ENCODE measurements at regions not wholly inside any gene's neighbourhood (a gene's known extent, or its start where the extent isn't known, plus 50 kb on each side); places are given as distances from the start of the nearest gene placed in this dataset.

DNA sequence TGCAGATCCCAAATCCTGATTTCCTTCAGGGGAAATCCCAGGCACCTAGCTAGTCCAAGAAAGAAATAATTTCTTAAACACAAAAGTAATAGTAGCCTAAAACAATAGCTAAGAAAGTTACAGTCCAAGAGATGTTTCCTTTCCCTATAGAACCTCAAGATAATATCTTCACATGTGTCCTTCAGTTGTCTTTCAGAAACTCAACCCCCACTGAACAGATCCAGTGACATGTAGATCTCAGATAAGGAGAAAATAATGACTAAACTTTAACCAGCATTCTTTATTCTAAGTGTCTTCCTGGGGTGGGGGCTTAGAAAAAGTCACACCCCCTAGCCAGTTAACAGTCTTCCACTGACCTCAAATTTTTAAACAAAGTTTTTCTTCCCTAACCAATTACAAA lies 131.3 kb upstream of the ADRA1B start:
- H3K4me3 ChIP-seq (ENCODE audit: low read depth, low read length), result no peak overlapping the region
- no peaks in the 10 kb centered on the region for H3K9me3 ChIP-seq (ENCODE audit: control insufficient read depth, insufficient read depth, low read length)
- no peaks in the 10 kb centered on the region for H3K27me3 ChIP-seq (ENCODE audit: control insufficient read depth, insufficient read depth, low read length)
- no peaks in the 10 kb centered on the region for H3K36me3 ChIP-seq (ENCODE audit: control insufficient read depth, insufficient read depth, low read length)
- H3K4me1 ChIP-seq (ENCODE audit: control insufficient read depth, insufficient read depth, low read length), result no peaks in the 10 kb centered on the region
- H3K9ac ChIP-seq (ENCODE audit: low read depth, low read length), result no peak overlapping the region

DNA sequence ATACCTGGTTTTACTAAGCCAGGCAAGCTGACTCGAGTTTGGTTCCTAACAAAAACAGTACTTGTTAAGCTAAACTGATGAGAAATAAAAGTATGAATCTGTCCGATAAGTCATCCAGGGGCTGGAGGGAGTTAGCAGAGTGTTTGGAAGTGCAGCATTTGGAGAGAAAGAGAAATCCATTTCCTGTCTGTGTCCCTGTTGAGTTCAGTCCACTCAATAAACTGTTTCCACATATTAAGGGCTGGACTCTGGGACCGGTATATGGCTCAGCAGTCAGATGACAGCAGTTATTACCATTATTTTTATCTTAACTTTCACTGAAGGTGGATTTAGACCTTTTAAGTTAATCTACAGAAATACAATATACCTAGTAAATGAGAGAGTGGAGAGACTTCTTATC lies 130.6 kb upstream of the ADRA1B start:
- Histone ChIP-seq H3K4me3 (ENCODE audit: low read depth, low read length) (no peak overlapping the region), H3K27me3 (ENCODE audit: control insufficient read depth, insufficient read depth, low read length) (no peaks in the 10 kb centered on the region), H3K4me1 (ENCODE audit: control insufficient read depth, insufficient read depth, low read length) (no peaks in the 10 kb centered on the region)

DNA sequence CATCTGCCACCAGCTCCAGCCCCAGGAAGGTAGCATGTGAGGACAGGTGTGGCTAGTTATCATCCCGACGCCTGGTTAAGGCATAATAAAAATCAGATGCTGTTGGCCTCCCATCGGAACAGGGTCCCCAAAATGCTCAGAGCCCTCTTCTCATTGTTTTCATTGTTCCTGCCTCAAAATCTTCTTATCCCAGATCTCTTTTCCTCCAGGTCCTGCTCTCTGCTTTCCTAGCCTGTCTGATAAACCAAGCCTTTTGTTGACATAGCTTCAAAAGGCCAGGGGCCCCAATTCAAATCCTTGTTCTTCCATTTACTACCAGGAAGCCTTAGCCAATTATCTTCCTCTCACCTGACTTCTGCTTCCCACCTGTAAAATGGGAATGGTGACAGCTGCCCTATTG lies 130.1 kb upstream of the ADRA1B start:
- Histone ChIP-seq H3K4me3 (ENCODE audit: low read depth, low read length) (no peak overlapping the region), H3K4me1 (ENCODE audit: control insufficient read depth, insufficient read depth, low read length) (no peaks in the 10 kb centered on the region), H3K9me3 (ENCODE audit: control insufficient read depth, insufficient read depth, low read length) (no peaks in the 10 kb centered on the region), H3K27me3 (ENCODE audit: control insufficient read depth, insufficient read depth, low read length) (no peaks in the 10 kb centered on the region), H3K36me3 (ENCODE audit: control insufficient read depth, insufficient read depth, low read length) (no peaks in the 10 kb centered on the region), H3K9ac (ENCODE audit: low read depth, low read length) (no peak overlapping the region)

More for the DNA sequence above, 130.6 kb upstream of the ADRA1B start:
- H3K9ac ChIP-seq (ENCODE audit: low read depth, low read length), result no peak overlapping the region
- no peaks in the 10 kb centered on the region for H3K36me3 ChIP-seq (ENCODE audit: control insufficient read depth, insufficient read depth, low read length)
- H3K9me3 ChIP-seq (ENCODE audit: control insufficient read depth, insufficient read depth, low read length), result no peaks in the 10 kb centered on the region

DNA sequence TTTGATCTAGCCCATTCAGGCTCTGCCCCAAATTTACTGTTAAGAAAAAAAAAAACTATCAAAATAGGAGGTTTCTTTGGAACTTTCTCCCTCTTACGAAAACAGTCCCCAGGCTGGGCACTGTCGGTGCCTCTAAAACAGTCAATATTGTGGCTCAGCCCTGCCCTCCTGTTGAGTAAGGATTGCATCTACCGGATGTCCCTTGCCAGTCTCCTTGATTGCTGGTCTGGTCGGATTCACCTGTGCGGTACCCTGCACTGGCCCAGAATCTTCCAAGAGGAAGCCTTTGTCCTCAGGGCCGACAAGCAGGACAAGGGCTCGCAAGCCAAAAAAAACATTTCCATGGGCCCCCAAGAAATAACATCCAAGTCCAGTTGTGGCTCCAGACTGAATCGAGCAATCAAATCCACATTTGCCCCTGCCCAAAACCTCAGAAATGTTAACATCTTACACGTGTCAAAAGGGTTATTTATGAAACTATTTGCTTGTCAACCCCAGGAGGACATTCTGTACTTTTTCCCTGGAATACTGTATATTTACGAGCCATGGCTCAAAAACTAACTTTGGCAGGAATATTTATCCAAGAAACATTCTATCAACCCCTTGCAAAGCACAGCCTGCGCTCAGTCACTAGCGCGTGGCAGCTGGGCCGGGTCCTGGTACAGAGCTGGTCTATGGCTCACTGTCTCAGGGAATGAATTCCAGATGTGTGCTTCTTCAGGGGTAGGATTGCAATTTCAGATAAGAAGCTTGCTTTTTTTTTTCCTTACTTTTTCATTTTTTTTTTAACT lies 129.2 kb upstream of the ADRA1B start:
- H3K9me3 ChIP-seq (ENCODE audit: control insufficient read depth, insufficient read depth, low read length), result no peaks in the 10 kb centered on the region
- H3K36me3 ChIP-seq (ENCODE audit: control insufficient read depth, insufficient read depth, low read length), result no peaks in the 10 kb centered on the region
- no peaks in the 10 kb centered on the region for H3K27me3 ChIP-seq (ENCODE audit: control insufficient read depth, insufficient read depth, low read length)
- no peaks in the 10 kb centered on the region for H3K4me1 ChIP-seq (ENCODE audit: control insufficient read depth, insufficient read depth, low read length)
- no peak overlapping the region for H3K9ac ChIP-seq (ENCODE audit: low read depth, low read length)
- no peak overlapping the region for H3K4me3 ChIP-seq (ENCODE audit: low read depth, low read length)

DNA sequence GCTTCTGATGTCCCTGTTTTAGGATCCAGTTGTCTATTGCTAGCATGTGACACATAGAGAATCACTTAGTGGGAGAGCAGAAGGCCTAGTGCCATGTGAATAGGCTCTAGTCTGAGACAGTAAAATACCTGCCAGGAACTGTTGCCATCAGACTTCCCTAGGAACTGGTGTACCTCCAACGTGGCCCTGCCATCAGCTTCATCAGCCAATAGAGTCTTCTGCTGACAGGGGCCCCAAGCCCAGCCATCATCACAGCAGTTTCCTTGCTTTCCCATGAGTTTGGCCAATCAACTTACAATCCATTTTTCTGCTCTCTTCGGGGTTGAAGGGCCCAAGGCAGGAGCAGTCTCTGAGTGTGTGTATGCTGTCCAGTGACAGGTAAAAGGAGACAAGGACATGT lies 128.4 kb upstream of the ADRA1B start:
- no peaks in the 10 kb centered on the region for H3K4me1 ChIP-seq (ENCODE audit: control insufficient read depth, insufficient read depth, low read length)
- no peaks in the 10 kb centered on the region for H3K27me3 ChIP-seq (ENCODE audit: control insufficient read depth, insufficient read depth, low read length)
- H3K9me3 ChIP-seq (ENCODE audit: control insufficient read depth, insufficient read depth, low read length), result no peaks in the 10 kb centered on the region
- H3K4me3 ChIP-seq (ENCODE audit: low read depth, low read length), result no peak overlapping the region
- H3K36me3 ChIP-seq (ENCODE audit: control insufficient read depth, insufficient read depth, low read length), result no peaks in the 10 kb centered on the region
- H3K9ac ChIP-seq (ENCODE audit: low read depth, low read length), result no peak overlapping the region

DNA sequence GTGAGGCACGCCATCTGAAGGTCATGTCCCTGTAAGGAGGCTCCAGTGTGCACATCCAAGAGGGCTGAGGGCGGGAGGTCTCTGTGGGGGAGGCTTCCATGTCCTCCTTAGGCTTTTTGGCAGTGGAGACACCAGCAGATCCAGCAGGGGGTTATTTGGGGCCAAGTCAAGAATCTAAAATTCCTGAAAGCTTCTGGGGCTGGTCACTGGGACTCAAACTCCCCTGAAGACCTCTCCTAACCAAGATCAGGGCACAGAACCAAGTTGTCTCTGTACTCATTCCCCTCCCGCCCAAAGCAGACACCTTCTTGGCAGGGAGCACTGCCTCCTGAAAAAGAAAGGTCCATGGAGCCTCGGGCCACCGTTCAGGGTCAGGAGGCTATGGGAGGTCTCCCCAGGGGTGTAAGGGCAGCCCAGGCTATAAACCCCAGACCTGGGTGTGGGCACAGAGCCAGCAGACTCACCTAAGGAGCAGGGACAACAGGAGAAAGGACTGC lies 127.4 kb upstream of the ADRA1B start:
- H3K9ac ChIP-seq (ENCODE audit: low read depth, low read length), result no peak overlapping the region
- H3K36me3 ChIP-seq (ENCODE audit: control insufficient read depth, insufficient read depth, low read length), result no peaks in the 10 kb centered on the region
- no peak overlapping the region for H3K4me3 ChIP-seq (ENCODE audit: low read depth, low read length)
- H3K27me3 ChIP-seq (ENCODE audit: control insufficient read depth, insufficient read depth, low read length), result no peaks in the 10 kb centered on the region
- H3K9me3 ChIP-seq (ENCODE audit: control insufficient read depth, insufficient read depth, low read length), result no peaks in the 10 kb centered on the region
- H3K4me1 ChIP-seq (ENCODE audit: control insufficient read depth, insufficient read depth, low read length), result no peaks in the 10 kb centered on the region

DNA sequence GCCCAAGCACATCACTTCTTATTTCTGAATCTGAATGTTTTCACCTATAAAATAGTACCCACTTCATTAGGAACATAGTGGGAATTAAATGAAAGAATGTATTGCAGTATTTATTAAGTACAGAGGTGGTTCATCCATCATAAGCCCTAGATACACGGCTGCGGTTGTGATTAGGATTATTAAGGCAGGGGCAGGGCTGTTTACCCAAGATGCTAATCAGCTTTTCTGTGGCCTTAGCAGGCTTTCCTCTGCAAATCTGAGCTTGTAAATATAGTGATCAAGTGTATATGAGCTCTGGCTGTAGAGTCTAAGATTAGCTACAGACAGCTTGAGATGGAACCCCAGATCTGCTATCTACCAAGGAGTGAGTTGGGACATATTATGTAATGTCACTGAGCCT lies 124.1 kb upstream of the ADRA1B start:
- Histone ChIP-seq H3K4me1 (ENCODE audit: control insufficient read depth, insufficient read depth, low read length) (no peaks in the 10 kb centered on the region), H3K36me3 (ENCODE audit: control insufficient read depth, insufficient read depth, low read length) (no peaks in the 10 kb centered on the region), H3K4me3 (ENCODE audit: low read depth, low read length) (no peak overlapping the region), H3K9ac (ENCODE audit: low read depth, low read length) (no peak overlapping the region), H3K27me3 (ENCODE audit: control insufficient read depth, insufficient read depth, low read length) (no peaks in the 10 kb centered on the region), H3K9me3 (ENCODE audit: control insufficient read depth, insufficient read depth, low read length) (no peaks in the 10 kb centered on the region)

DNA sequence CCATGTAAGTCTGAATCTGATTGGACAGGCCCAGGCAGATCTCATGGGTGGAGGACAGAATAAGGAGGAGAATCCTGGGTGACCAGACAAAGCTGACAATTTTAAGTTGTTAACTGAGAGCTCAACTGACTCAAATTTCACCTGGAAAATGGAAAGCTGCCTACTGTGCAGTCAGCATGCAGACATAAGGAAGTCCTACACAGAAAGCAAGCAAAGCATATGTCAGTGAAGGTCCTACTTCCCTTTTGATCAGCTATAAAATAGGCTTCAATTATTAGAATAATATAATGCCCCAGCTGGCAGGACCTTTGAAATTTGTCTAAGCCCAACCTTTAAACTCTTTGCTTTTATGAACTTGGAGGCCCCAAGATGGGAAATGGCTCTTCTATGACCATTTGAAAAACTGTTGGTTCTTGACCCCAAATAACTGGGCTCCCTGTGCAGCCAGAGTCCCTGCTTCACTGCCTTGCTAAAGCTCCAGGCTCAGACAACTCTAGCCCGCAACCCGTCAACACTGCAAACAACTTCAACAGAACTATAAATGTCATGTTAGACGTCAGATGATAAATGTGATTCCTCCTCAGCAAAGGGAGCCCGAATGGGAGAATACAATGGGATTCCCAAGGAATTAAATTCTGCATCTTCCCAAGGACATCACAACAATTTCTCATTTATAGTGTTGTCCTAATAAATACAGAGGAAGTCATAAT lies 118.9 kb upstream of the ADRA1B start:
- Histone ChIP-seq H3K36me3 (ENCODE audit: control insufficient read depth, insufficient read depth, low read length) (no peaks in the 10 kb centered on the region), H3K9ac (ENCODE audit: low read depth, low read length) (no peak overlapping the region), H3K9me3 (ENCODE audit: control insufficient read depth, insufficient read depth, low read length) (no peaks in the 10 kb centered on the region), H3K27me3 (ENCODE audit: control insufficient read depth, insufficient read depth, low read length) (no peaks in the 10 kb centered on the region), H3K4me3 (ENCODE audit: low read depth, low read length) (no peak overlapping the region), H3K4me1 (ENCODE audit: control insufficient read depth, insufficient read depth, low read length) (no peaks in the 10 kb centered on the region)

DNA sequence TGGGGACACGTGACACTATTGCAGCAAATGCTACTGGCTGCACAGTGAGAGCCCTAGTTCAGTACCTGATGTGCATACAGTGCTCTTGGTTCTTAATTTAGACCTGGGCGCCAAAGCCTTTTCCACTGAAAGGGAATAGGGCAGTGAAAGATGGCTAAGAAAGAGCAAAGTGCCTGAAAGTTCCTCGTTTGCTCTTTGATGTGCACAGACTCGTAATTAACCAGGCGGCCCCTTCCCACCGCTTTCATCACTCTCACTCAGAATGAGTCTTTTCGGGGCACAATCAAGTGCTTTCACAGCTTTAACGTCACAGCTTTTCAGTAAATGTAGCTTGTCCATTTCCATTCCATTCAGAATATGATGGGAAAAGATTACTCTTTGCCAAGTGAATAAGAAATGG lies 116.6 kb upstream of the ADRA1B start:
- no peak overlapping the region for H3K4me3 ChIP-seq (ENCODE audit: low read depth, low read length)
- no peaks in the 10 kb centered on the region for H3K4me1 ChIP-seq (ENCODE audit: control insufficient read depth, insufficient read depth, low read length)
- no peaks in the 10 kb centered on the region for H3K27me3 ChIP-seq (ENCODE audit: control insufficient read depth, insufficient read depth, low read length)
- no peak overlapping the region for H3K9ac ChIP-seq (ENCODE audit: low read depth, low read length)
- no peaks in the 10 kb centered on the region for H3K36me3 ChIP-seq (ENCODE audit: control insufficient read depth, insufficient read depth, low read length)
- H3K9me3 ChIP-seq (ENCODE audit: control insufficient read depth, insufficient read depth, low read length), result no peaks in the 10 kb centered on the region

DNA sequence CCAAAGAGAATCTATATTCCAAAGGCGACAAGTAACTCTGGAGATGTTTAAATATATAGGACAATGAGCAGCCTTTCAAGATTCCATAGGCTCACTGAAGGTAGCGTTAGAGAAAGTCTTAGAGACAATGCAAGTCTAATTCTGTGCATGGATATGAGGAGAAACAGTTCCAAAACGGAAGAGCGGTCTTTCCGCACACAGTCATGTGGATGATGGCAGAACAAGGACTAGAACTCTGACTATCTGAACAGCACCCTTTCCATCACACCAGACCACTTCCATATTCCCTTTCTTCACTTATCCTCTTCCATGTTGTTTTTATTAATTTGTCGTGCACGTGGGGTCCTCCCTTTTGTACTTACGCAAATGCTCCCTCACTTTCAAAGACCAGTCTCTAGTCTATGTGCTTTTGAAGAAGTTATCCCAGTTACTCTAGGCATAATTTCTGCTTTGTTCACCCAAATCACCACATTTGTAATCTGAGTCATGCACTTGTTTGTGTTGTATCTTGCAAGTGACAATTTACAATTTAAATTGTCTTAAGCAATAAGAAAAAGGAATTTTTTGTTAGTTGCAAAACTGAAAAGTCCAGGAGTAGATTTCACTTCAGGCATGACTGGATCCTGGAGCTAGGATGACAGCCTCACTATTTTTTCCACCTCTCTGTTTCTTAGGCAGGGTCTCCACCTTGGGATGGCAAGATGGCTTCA lies 116.0 kb upstream of the ADRA1B start:
- H3K4me3 ChIP-seq (ENCODE audit: low read depth, low read length), result no peak overlapping the region
- H3K4me1 ChIP-seq (ENCODE audit: control insufficient read depth, insufficient read depth, low read length), result no peaks in the 10 kb centered on the region

DNA sequence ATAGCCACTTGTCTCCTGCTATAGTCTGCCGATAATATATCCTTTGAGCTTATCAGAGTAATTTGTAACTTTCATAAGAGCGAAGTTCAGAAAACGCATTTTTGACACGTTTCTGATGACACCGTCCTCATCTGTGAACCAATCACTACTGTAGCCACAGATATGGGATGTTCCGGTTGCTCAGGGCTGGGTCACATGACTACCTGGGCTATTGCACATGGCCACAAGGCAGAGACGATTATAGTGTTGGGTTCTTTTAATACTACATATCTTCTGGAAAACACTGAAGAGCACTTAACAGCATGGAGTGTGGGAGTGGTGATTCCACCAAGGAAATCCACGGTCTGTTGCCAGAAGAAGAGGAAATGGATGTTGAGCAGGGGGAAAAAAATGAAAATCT lies 115.0 kb upstream of the ADRA1B start:
- Histone ChIP-seq H3K9me3 (ENCODE audit: control insufficient read depth, insufficient read depth, low read length) (no peaks in the 10 kb centered on the region), H3K4me3 (ENCODE audit: low read depth, low read length) (no peak overlapping the region), H3K4me1 (ENCODE audit: control insufficient read depth, insufficient read depth, low read length) (no peaks in the 10 kb centered on the region)

More for the DNA sequence above, 116.0 kb upstream of the ADRA1B start:
- H3K9me3 ChIP-seq (ENCODE audit: control insufficient read depth, insufficient read depth, low read length), result no peaks in the 10 kb centered on the region
- no peaks in the 10 kb centered on the region for H3K27me3 ChIP-seq (ENCODE audit: control insufficient read depth, insufficient read depth, low read length)
- H3K9ac ChIP-seq (ENCODE audit: low read depth, low read length), result no peak overlapping the region
- H3K36me3 ChIP-seq (ENCODE audit: control insufficient read depth, insufficient read depth, low read length), result no peaks in the 10 kb centered on the region

More for the DNA sequence above, 115.0 kb upstream of the ADRA1B start:
- Histone ChIP-seq H3K27me3 (ENCODE audit: control insufficient read depth, insufficient read depth, low read length) (no peaks in the 10 kb centered on the region), H3K36me3 (ENCODE audit: control insufficient read depth, insufficient read depth, low read length) (no peaks in the 10 kb centered on the region), H3K9ac (ENCODE audit: low read depth, low read length) (no peak overlapping the region)

All from iPS-15b (cell line).